Neural progenitor cell (in vitro differentiated cells): ENCODE measurements at regions not wholly inside any gene's neighbourhood (a gene's known extent, or its start where the extent isn't known, plus 50 kb on each side); places are given as distances from the start of the nearest gene placed in this dataset.

Experiments
- DNase-seq: peaks from one replicate; pipeline ENCODE4 v3.0.0-alpha.2; 2016; ENCODE audit warnings: low spot score
- H2AFZ ChIP-seq: fragments of 200-600 bp; sonication (generic); replicated peaks from 2 replicates; pipeline ENCODE4 v1.6.1; 2016; ENCODE audit warnings: antibody characterized with exemption
- H3F3A ChIP-seq: fragments of 200-600 bp; sonication (generic); 2 replicates; pipeline ENCODE4 v1.6.1; 2016; ENCODE audit warnings: antibody characterized with exemption, low read depth
- H3K27ac ChIP-seq: fragments of 200-600 bp; sonication (generic); 2 replicates; pipeline ENCODE4 v1.5.1; 2016; ENCODE audit warnings: mild to moderate bottlenecking
- H3K27me3 ChIP-seq: fragments of 200-600 bp; sonication (generic); 2 replicates; pipeline ENCODE4 v1.6.1; 2016; ENCODE audit warnings: mild to moderate bottlenecking, moderate library complexity
- H3K36me3 ChIP-seq: fragments of 200-600 bp; sonication (generic); 2 replicates; pipeline ENCODE4 v1.5.1; 2016
- H3K4me1 ChIP-seq: fragments of 200-600 bp; sonication (generic); 2 replicates; pipeline ENCODE4 v1.6.1; 2016; ENCODE audit warnings: mixed run types
- H3K4me2 ChIP-seq: fragments of 200-600 bp; sonication (generic); 2 replicates; pipeline ENCODE4 v1.6.1; 2016
- H3K4me3 ChIP-seq: fragments of 200-600 bp; sonication (generic); 2 replicates; pipeline ENCODE4 v1.5.1; 2016
- H3K79me2 ChIP-seq: fragments of 200-600 bp; sonication (generic); 2 replicates; pipeline ENCODE4 v1.6.1; 2016; ENCODE audit warnings: low read depth
- H3K9ac ChIP-seq: fragments of 200-600 bp; sonication (generic); 2 replicates; pipeline ENCODE4 v1.6.1; 2016
- H3K9me3 ChIP-seq: fragments of 200-600 bp; sonication (generic); 2 replicates; pipeline ENCODE4 v1.5.1; 2016; ENCODE audit warnings: low read depth
- H4K20me1 ChIP-seq: fragments of 200-600 bp; sonication (generic); 2 replicates; pipeline ENCODE4 v1.6.1; 2016; ENCODE audit warnings: low read depth
- H3K27ac Mint-ChIP-seq: 3 replicates; pipeline ENCODE4 v1.8.0; 2021; ENCODE audit warnings: mixed read lengths
- H3K27me3 Mint-ChIP-seq: 2 replicates; pipeline ENCODE4 v1.8.0; 2022; ENCODE audit warnings: low read depth, mild to moderate bottlenecking, inconsistent platforms, moderate library complexity, mixed read lengths; ENCODE audit not compliant: insufficient read depth
- H3K36me3 Mint-ChIP-seq: 3 replicates; pipeline ENCODE4 v1.8.0; 2021; ENCODE audit warnings: mixed read lengths
- H3K4me1 Mint-ChIP-seq: 3 replicates; pipeline ENCODE4 v1.8.0; 2021; ENCODE audit warnings: mixed read lengths
- H3K4me3 Mint-ChIP-seq: 3 replicates; pipeline ENCODE4 v1.8.0; 2021; ENCODE audit warnings: mild to moderate bottlenecking, moderate library complexity, mixed read lengths
- H3K9me3 Mint-ChIP-seq: 3 replicates; pipeline ENCODE4 v1.8.0; 2020; ENCODE audit warnings: mixed read lengths
- EZH2 ChIP-seq: fragments of 200-600 bp; sonication (generic); IDR thresholded peaks from 2 replicates; pipeline ENCODE4 v1.6.1; 2017; ENCODE audit warnings: antibody characterized with exemption, mild to moderate bottlenecking, moderate library complexity
- EZH2phosphoT487 ChIP-seq: fragments of 200-600 bp; sonication (generic); IDR thresholded peaks from 2 replicates; pipeline ENCODE4 v1.6.1; 2017; ENCODE audit warnings: antibody characterized with exemption
- TF ChIP-seq, protein P1 (sequence below): fragments of 200-600 bp; sonication (generic); IDR thresholded peaks from 2 replicates; pipeline ENCODE4 v1.5.1; 2017; ENCODE audit warnings: antibody characterized with exemption, mild to moderate bottlenecking

DNA sequence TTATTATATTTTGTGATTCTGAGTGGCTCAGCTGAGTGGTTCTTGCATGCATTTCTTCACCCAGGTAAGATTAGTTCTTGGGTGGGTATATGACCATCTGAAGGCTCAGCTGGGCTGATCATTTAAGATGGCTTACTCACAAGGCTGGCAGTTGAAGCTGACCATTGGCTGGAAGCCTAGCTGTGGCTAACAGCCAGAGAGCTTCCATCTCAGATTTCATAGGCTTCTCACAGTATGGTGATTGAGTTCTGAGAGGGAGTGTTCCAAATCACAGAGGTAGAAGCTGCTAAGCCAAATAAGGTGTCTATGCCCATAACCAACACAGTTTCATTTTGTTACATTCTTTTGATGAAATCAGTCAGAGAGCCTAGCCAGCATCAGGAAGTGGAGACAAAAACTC lies 117.4 kb upstream of the RPRM start:
- Histone ChIP-seq H3K4me2 (no peak overlapping the region), H3K9me3 (peaks cover 4% of the 10 kb centered on the region), H3K4me1 (peaks cover 5% of the 10 kb centered on the region), H3K27me3 (no peaks in the 10 kb centered on the region), H3K9ac (no peak overlapping the region), H2AFZ (peak overlapping the region; percentile 38), H3K79me2 (no peaks in the 10 kb centered on the region), H3K36me3 (no peaks in the 10 kb centered on the region), H3F3A (no peaks in the 10 kb centered on the region), H3K4me3 (no peak overlapping the region), H3K27ac (no peak overlapping the region), H4K20me1 (no peaks in the 10 kb centered on the region)
- H3K27ac Mint-ChIP-seq: no peak overlapping the region
- TF ChIP-seq, protein P1, sequence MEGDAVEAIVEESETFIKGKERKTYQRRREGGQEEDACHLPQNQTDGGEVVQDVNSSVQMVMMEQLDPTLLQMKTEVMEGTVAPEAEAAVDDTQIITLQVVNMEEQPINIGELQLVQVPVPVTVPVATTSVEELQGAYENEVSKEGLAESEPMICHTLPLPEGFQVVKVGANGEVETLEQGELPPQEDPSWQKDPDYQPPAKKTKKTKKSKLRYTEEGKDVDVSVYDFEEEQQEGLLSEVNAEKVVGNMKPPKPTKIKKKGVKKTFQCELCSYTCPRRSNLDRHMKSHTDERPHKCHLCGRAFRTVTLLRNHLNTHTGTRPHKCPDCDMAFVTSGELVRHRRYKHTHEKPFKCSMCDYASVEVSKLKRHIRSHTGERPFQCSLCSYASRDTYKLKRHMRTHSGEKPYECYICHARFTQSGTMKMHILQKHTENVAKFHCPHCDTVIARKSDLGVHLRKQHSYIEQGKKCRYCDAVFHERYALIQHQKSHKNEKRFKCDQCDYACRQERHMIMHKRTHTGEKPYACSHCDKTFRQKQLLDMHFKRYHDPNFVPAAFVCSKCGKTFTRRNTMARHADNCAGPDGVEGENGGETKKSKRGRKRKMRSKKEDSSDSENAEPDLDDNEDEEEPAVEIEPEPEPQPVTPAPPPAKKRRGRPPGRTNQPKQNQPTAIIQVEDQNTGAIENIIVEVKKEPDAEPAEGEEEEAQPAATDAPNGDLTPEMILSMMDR: no peak
- TF ChIP-seq EZH2phosphoT487: no peak
- no peak for TF ChIP-seq EZH2
- H3K9me3 Mint-ChIP-seq: peaks cover 8% of the 10 kb centered on the region
- DNase-seq: peak; percentile 34
- H3K4me3 Mint-ChIP-seq: no peak overlapping the region
- peaks cover 2% of the 10 kb centered on the region for H3K4me1 Mint-ChIP-seq
- peaks cover 2% of the 10 kb centered on the region for H3K27me3 Mint-ChIP-seq
- H3K36me3 Mint-ChIP-seq: no peaks in the 10 kb centered on the region

DNA sequence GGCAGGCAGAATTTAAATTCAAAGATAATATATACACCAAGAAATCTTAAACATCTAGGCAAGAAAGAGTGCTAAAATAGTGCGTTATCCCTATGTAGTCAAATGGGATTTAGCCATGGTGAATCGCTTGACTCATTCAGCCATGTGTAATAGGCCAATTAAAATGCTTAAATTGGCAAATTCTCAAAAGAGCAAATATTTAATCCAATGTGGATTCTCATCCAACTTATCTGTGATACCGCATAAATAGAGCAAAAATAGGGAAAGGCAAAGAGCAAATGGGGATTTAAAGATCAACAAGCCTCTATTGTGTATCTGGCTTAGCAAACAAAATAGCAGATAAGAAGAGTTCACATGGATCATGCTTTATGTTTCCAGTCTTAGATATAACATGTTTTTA lies 123.2 kb upstream of the RPRM start:
- Histone ChIP-seq H3K36me3 (no peaks in the 10 kb centered on the region), H2AFZ (no peak overlapping the region), H3F3A (no peaks in the 10 kb centered on the region), H3K4me2 (no peak overlapping the region), H3K4me3 (no peak overlapping the region), H3K27me3 (no peaks in the 10 kb centered on the region), H3K4me1 (no peaks in the 10 kb centered on the region), H3K27ac (no peak overlapping the region), H3K79me2 (no peaks in the 10 kb centered on the region), H3K9ac (no peak overlapping the region), H3K9me3 (no peaks in the 10 kb centered on the region), H4K20me1 (no peaks in the 10 kb centered on the region)
- Mint-ChIP-seq H3K4me3 (no peak overlapping the region), H3K9me3 (no peaks in the 10 kb centered on the region), H3K4me1 (no peaks in the 10 kb centered on the region), H3K27me3 (no peaks in the 10 kb centered on the region), H3K36me3 (no peaks in the 10 kb centered on the region), H3K27ac (no peak overlapping the region)
- no peak for DNase-seq
- TF ChIP-seq, protein P1: no peak
- TF ChIP-seq EZH2: no peak
- TF ChIP-seq EZH2phosphoT487: no peak

DNA sequence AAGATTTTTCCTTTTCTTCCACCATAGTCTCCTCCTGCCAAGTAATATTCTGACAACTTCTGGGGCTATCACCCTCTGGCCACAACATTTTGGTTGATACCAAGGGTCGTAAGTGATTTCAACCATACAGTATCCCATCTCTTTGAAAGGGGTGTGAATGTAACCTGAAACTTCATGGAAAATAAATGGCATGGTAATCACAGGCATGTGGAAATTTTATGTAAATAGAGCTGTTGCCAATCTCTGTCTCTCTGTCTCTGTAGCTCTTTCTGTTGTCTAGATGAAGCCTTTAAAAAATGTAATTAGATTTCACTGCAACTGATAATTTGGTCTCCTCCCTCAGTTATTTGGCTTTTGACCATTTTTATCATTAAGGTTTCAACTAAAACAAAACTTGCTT lies 125.6 kb upstream of the RPRM start:
- Histone ChIP-seq H3K4me2 (no peak overlapping the region), H3K4me1 (no peaks in the 10 kb centered on the region), H3K36me3 (no peaks in the 10 kb centered on the region), H4K20me1 (no peaks in the 10 kb centered on the region), H3K27ac (no peak overlapping the region), H3K9ac (no peak overlapping the region), H3K79me2 (no peaks in the 10 kb centered on the region), H3K27me3 (no peaks in the 10 kb centered on the region), H3K9me3 (no peaks in the 10 kb centered on the region), H3K4me3 (no peak overlapping the region), H2AFZ (no peak overlapping the region), H3F3A (no peaks in the 10 kb centered on the region)
- Mint-ChIP-seq H3K4me3 (no peak overlapping the region), H3K27me3 (no peaks in the 10 kb centered on the region), H3K9me3 (no peaks in the 10 kb centered on the region), H3K36me3 (no peaks in the 10 kb centered on the region), H3K27ac (no peak overlapping the region), H3K4me1 (peaks cover 5% of the 10 kb centered on the region)
- TF ChIP-seq, protein P1: no peak
- TF ChIP-seq EZH2: no peak
- TF ChIP-seq EZH2phosphoT487: no peak
- DNase-seq: no peak

DNA sequence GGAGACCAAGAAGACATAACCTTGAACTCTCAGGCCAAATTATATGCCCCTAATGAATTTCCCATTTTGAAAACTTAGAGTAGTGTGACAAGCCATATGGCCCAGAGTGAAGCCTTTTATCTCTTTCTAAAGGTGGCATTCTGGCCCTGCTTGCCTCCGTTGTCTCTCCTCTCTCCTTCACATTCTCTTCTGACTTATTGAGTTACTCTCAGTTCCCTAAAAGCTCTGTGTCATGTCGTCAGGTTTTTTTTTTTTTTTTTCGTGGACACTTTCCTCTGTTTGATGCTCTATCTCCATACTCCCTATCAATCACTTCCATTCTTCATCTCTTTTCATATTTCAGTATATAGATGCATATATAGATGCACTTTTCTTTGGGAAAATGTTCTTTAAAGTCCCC lies 128.1 kb upstream of the RPRM start:
- Histone ChIP-seq H3K9me3 (no peaks in the 10 kb centered on the region), H4K20me1 (no peaks in the 10 kb centered on the region)
- no peak overlapping the region for H3K27ac Mint-ChIP-seq

More for the DNA sequence above, 128.1 kb upstream of the RPRM start:
- H3K27me3 ChIP-seq: no peaks in the 10 kb centered on the region
- TF ChIP-seq, protein P1: no peak
- Mint-ChIP-seq H3K4me1 (peaks cover 5% of the 10 kb centered on the region), H3K9me3 (no peaks in the 10 kb centered on the region), H3K4me3 (no peak overlapping the region), H3K36me3 (no peaks in the 10 kb centered on the region), H3K27me3 (no peaks in the 10 kb centered on the region)
- no peaks in the 10 kb centered on the region for H3K4me1 ChIP-seq
- no peak overlapping the region for H3K4me2 ChIP-seq
- no peaks in the 10 kb centered on the region for H3F3A ChIP-seq
- H2AFZ ChIP-seq: no peak overlapping the region
- no peaks in the 10 kb centered on the region for H3K36me3 ChIP-seq
- H3K4me3 ChIP-seq: no peak overlapping the region
- DNase-seq: no peak
- H3K9ac ChIP-seq: no peak overlapping the region
- no peak overlapping the region for H3K27ac ChIP-seq
- no peaks in the 10 kb centered on the region for H3K79me2 ChIP-seq
